HepG2 (cell line): ENCODE measurements at regions not wholly inside any gene's neighbourhood (a gene's known extent, or its start where the extent isn't known, plus 50 kb on each side); places are given as distances from the start of the nearest gene placed in this dataset.

Experiments
- ATAC-seq: fragments of 200-7000 bp; cut with Tn5 transposase; 3 replicates; pipeline ENCODE4 v1.9.1; 2020; ENCODE audit warnings: mild to moderate bottlenecking, moderate library complexity
- BruUV-seq: library from RNA; stranded (reverse); fragments of 400-500 nt; replicated peaks from 2 replicates; lab custom pipeline; 2021; lab: Mats Ljungman, UMichigan
- CTCF ChIA-PET: fragments of 300-600 bp; formaldehyde crosslinking; extraction: SDS; loops from one replicate; lab custom pipeline; 2021; ENCODE audit warnings: low total read pairs, inconsistent platforms, low intra/inter-chr PET ratio; lab: Yijun Ruan, JAX
- POLR2A ChIA-PET: fragments of 350-600 bp; sonication (Branson Sonifier 250); formaldehyde crosslinking; loops from one replicate; lab custom pipeline; 2020; ENCODE audit warnings: antibody characterized with exemption, inconsistent platforms; lab: Yijun Ruan, JAX
- DNase-seq: peaks from one replicate; pipeline ENCODE4 v3.0.0-alpha.2; 2015; ENCODE audit warnings: low spot score
- FAIRE-seq: peaks from 3 replicates; lab custom pipeline; 2011; peaks lifted over from hg19 to GRCh38; lab: Jason Lieb, UNC
- H2AFZ ChIP-seq: one replicate; pipeline ENCODE4 v1.6.1; 2011; ENCODE audit warnings: low read length, inconsistent platforms
- H3K27ac ChIP-seq: fragments of 300-600 bp; 3 replicates; pipeline ENCODE4 v1.8.0; 2011; ENCODE audit warnings: mixed run types, mild to moderate bottlenecking, mixed read lengths, low read length, inconsistent platforms; ENCODE audit not compliant: insufficient read depth; ENCODE audit errors: extremely low read length
- H3K27me3 ChIP-seq, 2 experiments: fragments of 200-600 bp in 1 of 2; 2 replicates in 1 of 2; 3 replicates in 1 of 2; pipeline versions ENCODE4 v1.6.0 to v1.8.0; 2011; ENCODE audit warnings: low read length in 2 of 2, mild to moderate bottlenecking in 2 of 2, moderate library complexity in 2 of 2, inconsistent platforms in 1 of 2; ENCODE audit not compliant: insufficient read depth in 2 of 2, control insufficient read depth in 1 of 2
- H3K36me3 ChIP-seq, 2 experiments: fragments of 200-600 bp in 1 of 2; replicated peaks in 1 of 2; 2 replicates in 1 of 2; 3 replicates in 1 of 2; pipeline versions ENCODE4 v1.5.1 to v1.8.0; 2011; ENCODE audit warnings: low read length in 2 of 2, inconsistent platforms in 1 of 2; ENCODE audit not compliant: insufficient read depth in 2 of 2, control insufficient read depth in 1 of 2
- H3K4me1 ChIP-seq: 2 replicates; pipeline ENCODE4 v1.5.1; 2012; ENCODE audit warnings: low read length, inconsistent platforms; ENCODE audit not compliant: insufficient read depth
- H3K4me2 ChIP-seq: 2 replicates; pipeline ENCODE4 v1.6.0; 2011; ENCODE audit warnings: low read depth, low read length, inconsistent platforms
- H3K4me3 ChIP-seq, 3 experiments: fragments of 200-600 bp in 1 of 3; sonication (generic), shearing (Covaris generic) in 1 of 3; replicated peaks in 1 of 3; 2 replicates each; pipeline ENCODE4 v1.5.1; 2011 to 2016; ENCODE audit warnings: low read length in 3 of 3, inconsistent platforms in 2 of 3, low read depth in 2 of 3, mild to moderate bottlenecking in 2 of 3, control low read depth in 1 of 3, mixed read lengths in 1 of 3; ENCODE audit not compliant: insufficient read depth in 1 of 3
- H3K79me2 ChIP-seq: one replicate; pipeline ENCODE4 v1.6.1; 2011; ENCODE audit warnings: low read length, inconsistent platforms; ENCODE audit not compliant: insufficient read depth
- H3K9ac ChIP-seq: 2 replicates; pipeline ENCODE4 v1.6.0; 2011; ENCODE audit warnings: mild to moderate bottlenecking, low read depth, low read length, inconsistent platforms; ENCODE audit not compliant: insufficient read depth
- H3K9me3 ChIP-seq: 2 replicates; pipeline ENCODE4 v1.5.1; 2012; ENCODE audit warnings: mild to moderate bottlenecking, low read length
- H4K20me1 ChIP-seq: 2 replicates; pipeline ENCODE4 v1.6.0; 2011; ENCODE audit warnings: inconsistent platforms, mild to moderate bottlenecking, low read length, moderate library complexity; ENCODE audit not compliant: insufficient read depth
- ADNP ChIP-seq: sonication (generic); formaldehyde crosslinking; IDR thresholded peaks from 2 replicates; pipeline ENCODE4 v1.4.0; 2020; ENCODE audit warnings: missing genetic modification reagents
- DNMT3B ChIP-seq: conservative IDR thresholded peaks from 2 replicates; pipeline ENCODE4 v1.6.1; 2016; ENCODE audit warnings: missing biosample characterization, control low read depth
- PHF5A ChIP-seq: IDR thresholded peaks from one replicate; pipeline ENCODE4 v1.6.1; 2018; ENCODE audit warnings: low read depth, missing genetic modification reagents; ENCODE audit not compliant: unreplicated experiment
- ZBTB7A ChIP-seq: sonication (generic); formaldehyde crosslinking; IDR thresholded peaks from 2 replicates; pipeline ENCODE4 v1.8.0; 2022; ENCODE audit warnings: mild to moderate bottlenecking, missing genetic modification reagents
- ZMAT5 ChIP-seq: sonication (generic); formaldehyde crosslinking; IDR thresholded peaks from 2 replicates; pipeline ENCODE4 v1.5.0; 2020; ENCODE audit warnings: mild to moderate bottlenecking, low read depth, missing genetic modification reagents, borderline replicate concordance
- WGBS: methylation state at CpG from one replicate; pipeline ENCODE4 v1.1.6; 2017; ENCODE audit warnings: low lambda C conversion rate; 5-methylcytosine and 5-hydroxymethylcytosine counted together
- in situ Hi-C: cut with HindIII; loops from 2 replicates; pipeline ENCODE4 v1.10.0; 2017; ENCODE audit warnings: low pct_unique_long_range_greater_than_20kb; ENCODE audit not compliant: extremely low pct_ligation_motif_present
- intact Hi-C: fragments of 100-400 bp; cut with micrococcal nuclease; formaldehyde crosslinking; loops from one replicate; pipeline ENCODE4 v1.10.0; 2022; ENCODE audit not compliant: unreplicated experiment
- TF ChIP-seq, protein P1 (sequence below): sonication (generic); formaldehyde crosslinking; IDR thresholded peaks from 2 replicates; pipeline ENCODE4 v1.5.0; 2020; ENCODE audit warnings: mild to moderate bottlenecking, missing genetic modification reagents, borderline replicate concordance

- H3K4me2 ChIP-seq, result no peak overlapping the region
- H3K27me3 ChIP-seq, result peaks cover 1 to 5% of the 10 kb centered on the region in 2 experiments; a peak in 3 of 5 replicates
- TF ChIP-seq, protein P1, sequence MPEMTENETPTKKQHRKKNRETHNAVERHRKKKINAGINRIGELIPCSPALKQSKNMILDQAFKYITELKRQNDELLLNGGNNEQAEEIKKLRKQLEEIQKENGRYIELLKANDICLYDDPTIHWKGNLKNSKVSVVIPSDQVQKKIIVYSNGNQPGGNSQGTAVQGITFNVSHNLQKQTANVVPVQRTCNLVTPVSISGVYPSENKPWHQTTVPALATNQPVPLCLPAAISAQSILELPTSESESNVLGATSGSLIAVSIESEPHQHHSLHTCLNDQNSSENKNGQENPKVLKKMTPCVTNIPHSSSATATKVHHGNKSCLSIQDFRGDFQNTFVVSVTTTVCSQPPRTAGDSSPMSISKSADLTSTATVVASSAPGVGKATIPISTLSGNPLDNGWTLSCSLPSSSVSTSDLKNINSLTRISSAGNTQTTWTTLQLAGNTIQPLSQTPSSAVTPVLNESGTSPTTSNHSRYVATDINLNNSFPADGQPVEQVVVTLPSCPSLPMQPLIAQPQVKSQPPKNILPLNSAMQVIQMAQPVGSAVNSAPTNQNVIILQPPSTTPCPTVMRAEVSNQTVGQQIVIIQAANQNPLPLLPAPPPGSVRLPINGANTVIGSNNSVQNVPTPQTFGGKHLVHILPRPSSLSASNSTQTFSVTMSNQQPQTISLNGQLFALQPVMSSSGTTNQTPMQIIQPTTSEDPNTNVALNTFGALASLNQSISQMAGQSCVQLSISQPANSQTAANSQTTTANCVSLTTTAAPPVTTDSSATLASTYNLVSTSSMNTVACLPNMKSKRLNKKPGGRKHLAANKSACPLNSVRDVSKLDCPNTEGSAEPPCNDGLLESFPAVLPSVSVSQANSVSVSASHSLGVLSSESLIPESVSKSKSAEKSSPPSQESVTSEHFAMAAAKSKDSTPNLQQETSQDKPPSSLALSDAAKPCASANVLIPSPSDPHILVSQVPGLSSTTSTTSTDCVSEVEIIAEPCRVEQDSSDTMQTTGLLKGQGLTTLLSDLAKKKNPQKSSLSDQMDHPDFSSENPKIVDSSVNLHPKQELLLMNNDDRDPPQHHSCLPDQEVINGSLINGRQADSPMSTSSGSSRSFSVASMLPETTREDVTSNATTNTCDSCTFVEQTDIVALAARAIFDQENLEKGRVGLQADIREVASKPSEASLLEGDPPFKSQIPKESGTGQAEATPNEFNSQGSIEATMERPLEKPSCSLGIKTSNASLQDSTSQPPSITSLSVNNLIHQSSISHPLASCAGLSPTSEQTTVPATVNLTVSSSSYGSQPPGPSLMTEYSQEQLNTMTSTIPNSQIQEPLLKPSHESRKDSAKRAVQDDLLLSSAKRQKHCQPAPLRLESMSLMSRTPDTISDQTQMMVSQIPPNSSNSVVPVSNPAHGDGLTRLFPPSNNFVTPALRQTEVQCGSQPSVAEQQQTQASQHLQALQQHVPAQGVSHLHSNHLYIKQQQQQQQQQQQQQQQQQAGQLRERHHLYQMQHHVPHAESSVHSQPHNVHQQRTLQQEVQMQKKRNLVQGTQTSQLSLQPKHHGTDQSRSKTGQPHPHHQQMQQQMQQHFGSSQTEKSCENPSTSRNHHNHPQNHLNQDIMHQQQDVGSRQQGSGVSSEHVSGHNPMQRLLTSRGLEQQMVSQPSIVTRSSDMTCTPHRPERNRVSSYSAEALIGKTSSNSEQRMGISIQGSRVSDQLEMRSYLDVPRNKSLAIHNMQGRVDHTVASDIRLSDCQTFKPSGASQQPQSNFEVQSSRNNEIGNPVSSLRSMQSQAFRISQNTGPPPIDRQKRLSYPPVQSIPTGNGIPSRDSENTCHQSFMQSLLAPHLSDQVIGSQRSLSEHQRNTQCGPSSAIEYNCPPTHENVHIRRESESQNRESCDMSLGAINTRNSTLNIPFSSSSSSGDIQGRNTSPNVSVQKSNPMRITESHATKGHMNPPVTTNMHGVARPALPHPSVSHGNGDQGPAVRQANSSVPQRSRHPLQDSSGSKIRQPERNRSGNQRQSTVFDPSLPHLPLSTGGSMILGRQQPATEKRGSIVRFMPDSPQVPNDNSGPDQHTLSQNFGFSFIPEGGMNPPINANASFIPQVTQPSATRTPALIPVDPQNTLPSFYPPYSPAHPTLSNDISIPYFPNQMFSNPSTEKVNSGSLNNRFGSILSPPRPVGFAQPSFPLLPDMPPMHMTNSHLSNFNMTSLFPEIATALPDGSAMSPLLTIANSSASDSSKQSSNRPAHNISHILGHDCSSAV, result no peak
- TF ChIP-seq ZMAT5 (no peak), DNMT3B (CRISPR knock-in tag) (no peak), PHF5A (CRISPR knock-in tag) (no peak), ZBTB7A (no peak), ADNP (no peak)
- no peak overlapping the region for H3K27ac ChIP-seq
- ATAC-seq (no peak), FAIRE-seq (no peak), DNase-seq (no peak)
- ChIA-PET POLR2A (no interaction called here), CTCF (no interaction called here)
- BruUV-seq, result no TSS peak
- in situ Hi-C loops (no loop called here), intact Hi-C loops (no loop called here)
- no peak overlapping the region for H2AFZ ChIP-seq
- H3K36me3 ChIP-seq, result no peaks in the 10 kb centered on the region
- no peaks in the 10 kb centered on the region for H3K4me1 ChIP-seq
- no peaks in the 10 kb centered on the region for H4K20me1 ChIP-seq
- WGBS, result 11% methylated on average over 2 of the region's 2 CpGs
- H3K9me3 ChIP-seq, result peaks cover 24% of the 10 kb centered on the region
- no peak overlapping the region for H3K9ac ChIP-seq
- H3K4me3 ChIP-seq, result no peak overlapping the region
- H3K79me2 ChIP-seq, result no peaks in the 10 kb centered on the region
Measured at GRCh38 chr2:88815697-88816096, 124.2 kb downstream of the RPIA start.
